Suppressor macrophage (primary cell): ENCODE measurements at regions not wholly inside any gene's neighbourhood (a gene's known extent, or its start where the extent isn't known, plus 50 kb on each side); places are given as distances from the start of the nearest gene placed in this dataset.

ENCODE experiments used
- DNase-seq, 4 experiments: peaks; one replicate each; pipeline ENCODE4 v3.0.0-alpha.2; 2020 to 2022

DNA sequence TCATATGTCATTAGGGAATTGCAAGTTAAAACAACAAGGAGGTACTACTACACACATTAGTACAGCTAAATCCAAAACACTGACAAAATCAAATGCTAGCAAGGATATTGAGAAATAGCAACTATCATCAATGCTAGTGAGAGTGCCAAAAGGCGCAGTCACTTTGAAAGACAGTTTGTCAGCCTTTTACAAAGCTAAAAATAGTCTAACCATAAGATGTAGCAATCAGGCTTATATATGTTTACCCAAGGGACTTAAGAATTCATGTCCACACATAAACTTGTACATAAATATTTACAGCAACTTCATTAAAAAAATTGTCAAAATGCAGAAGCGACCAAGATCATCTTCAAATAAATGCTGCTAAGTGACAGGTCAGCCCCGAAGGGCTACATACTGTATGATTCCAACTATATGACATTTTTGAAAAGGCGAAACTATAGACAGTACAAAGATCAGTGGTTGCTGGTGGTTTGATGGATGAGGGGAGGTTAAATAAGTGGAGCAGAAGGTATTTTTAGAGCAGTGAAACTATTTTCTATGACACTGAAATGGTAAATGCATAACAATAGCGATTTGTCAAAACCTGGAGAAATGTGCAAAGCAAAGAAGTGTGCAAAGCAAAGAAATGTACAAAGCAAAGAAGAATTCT lies 704.8 kb downstream of the ARAP2 start:
- DNase-seq = no peak

- no peak for DNase-seq
Measured at GRCh38 chr4:35541146-35541887, 703.0 kb downstream of the ARAP2 start.

DNA sequence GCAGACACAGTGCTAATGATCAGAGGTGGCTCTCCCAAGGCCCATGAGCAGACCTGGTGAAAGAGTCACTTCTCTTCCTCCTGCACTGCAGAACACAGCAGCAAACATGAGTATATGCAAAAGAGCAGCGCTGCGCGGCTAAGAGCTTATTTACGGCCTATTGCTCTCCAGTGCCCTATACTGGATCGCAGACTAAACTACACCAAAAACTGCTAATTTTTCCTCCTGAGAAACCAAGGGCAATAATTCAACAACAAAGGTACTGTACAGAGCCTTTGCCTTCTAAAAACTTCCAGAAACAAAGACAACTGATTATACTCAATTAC lies 702.5 kb downstream of the ARAP2 start:
- no peak for DNase-seq

GRCh38 chr4:35548921-35549320 lies 695.4 kb downstream of the ARAP2 start:
- DNase-seq = no peak

DNA sequence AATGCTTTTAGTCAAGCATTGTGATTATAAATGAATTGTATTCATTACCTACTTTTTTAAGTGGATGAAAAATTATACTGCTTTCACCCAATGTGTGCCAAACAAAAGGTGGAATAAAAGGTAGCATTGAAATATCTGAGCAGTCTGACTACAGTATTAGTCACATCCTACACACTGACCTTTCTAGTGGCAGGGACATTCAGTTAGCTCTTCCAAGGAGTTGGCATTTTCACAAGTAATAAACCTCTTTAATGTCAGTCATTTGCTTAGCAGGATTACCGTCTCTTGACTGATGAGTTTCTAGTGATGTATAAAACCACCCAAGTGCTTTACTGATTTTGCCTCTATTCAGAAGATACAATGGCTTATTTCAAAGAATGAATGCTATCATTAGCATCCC lies 687.9 kb downstream of the ARAP2 start:
- no peak for DNase-seq

- no peak for DNase-seq
Measured at GRCh38 chr4:35559559-35560365, 684.6 kb downstream of the ARAP2 start.

- no peak for DNase-seq
Measured at GRCh38 chr4:35562861-35563260, 681.5 kb downstream of the ARAP2 start.

GRCh38 chr4:35565640-35566039 lies 678.7 kb downstream of the ARAP2 start:
- DNase-seq = no peak

DNA sequence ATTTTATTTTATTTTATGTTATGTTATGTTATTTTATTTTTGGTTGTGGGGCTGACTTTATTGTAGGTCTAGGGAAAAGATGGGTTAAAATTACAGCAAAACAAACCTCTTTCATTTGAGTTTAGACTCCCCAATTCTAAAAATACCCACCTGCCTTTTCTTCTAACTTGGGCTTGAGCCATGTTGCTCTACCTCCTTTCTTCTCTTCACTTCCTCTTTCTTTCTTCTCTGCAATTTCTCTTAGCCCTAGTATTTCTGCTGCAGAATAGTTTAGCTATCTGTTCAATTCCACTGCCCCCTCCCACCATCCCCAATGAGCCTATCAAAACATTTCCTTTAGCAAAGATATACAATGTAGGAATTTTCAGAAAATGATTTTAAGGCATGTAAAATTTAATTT lies 653.3 kb downstream of the ARAP2 start:
- DNase-seq = no peak

GRCh38 chr4:35604252-35604651 lies 640.1 kb downstream of the ARAP2 start:
- DNase-seq = no peak

DNA sequence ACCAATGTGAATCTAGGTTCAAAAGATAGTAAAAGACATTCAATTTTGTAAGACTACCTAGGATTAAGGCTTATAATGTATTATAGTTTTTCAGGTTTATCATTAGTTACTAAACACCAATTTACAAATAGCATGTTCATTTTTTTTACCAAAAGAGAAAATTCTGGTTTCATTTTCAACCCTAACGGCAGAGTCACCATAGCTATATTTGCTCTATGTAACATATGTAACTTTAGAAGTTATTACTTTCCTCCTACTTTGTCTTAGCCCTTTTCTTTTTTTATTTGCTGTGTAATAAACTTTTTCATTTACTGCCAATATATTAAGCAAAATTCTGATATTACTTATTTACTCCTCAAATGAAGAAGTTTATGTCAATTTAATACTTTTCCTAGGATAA lies 639.6 kb downstream of the ARAP2 start:
- DNase-seq = no peak

DNA sequence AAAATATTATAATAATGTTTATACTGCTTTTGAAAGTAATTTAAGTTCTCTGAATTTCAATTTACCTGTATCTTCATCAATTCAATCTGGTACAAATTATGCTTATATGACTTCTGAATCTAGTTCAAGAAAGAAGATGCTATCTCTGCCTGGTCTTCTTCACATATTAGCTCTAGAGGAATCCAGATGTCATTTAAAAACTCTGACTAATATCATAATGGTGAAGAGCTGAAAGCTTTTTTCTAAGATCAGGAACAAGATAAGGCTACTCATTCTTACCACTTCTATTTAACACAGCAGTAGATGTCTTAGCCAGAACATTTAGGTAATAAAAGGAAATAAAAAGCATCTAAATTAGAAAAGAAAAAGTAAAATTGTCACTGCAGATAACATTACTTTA lies 636.1 kb downstream of the ARAP2 start:
- no peak for DNase-seq

DNA sequence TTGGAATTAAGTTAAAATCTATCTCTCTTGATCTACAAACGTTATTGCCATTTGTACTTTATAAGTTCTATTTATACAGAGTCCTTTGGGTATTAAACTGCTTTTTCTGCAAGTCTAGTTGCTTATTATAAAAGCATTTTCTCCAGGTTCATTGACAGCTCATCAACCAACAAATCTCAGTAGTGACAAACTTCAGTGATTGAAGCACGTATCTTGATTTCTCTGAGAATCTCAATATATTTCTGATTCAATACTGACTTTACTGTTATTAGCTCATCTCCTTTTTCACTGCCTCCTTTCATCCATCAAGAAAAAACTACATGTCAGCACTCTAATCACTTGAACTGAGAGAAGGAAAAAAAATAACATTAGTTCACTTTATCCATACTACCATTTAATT lies 630.2 kb downstream of the ARAP2 start:
- no peak for DNase-seq

DNA sequence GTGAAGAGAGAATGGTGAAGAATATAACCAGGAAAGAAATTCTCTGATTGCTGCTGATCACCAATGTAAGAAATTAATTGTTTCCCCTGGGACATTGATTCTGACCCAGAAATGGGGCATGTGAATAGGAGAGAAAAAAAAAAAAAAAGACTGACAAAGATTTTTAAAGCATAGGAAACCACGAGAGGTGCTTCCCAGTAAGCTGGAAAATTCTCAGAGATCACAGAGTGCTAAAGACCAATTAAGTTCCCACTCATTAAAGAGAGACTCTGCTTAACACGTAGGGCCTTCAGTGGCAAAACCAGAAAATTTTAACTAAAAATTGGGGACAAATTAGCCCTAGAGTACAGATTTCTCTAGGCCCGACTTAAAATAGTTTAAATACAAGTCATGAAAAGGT lies 604.4 kb downstream of the ARAP2 start:
- no peak for DNase-seq

- peak in 2 of 4 experiments; percentile 29 to 46 for DNase-seq
Measured at GRCh38 chr4:35643661-35644060, 600.7 kb downstream of the ARAP2 start.

DNA sequence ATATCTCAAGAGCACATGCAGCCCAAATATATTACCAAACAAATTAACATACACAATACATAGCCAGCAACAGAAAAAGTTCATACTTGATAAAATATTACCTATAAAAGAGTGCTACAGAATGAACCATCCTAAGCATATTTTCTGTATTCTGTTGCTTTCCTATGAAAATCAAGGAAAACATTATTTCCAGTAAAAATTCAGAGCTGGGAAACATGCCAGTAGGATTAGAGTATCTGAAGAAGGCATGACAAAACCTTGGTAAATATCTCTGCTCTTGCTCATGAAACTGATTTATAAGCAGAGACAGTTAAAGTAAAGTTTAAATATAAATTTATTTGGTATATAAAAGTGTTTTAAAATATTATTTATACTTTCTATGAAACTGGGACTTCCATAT lies 599.7 kb downstream of the ARAP2 start:
- DNase-seq = no peak

DNA sequence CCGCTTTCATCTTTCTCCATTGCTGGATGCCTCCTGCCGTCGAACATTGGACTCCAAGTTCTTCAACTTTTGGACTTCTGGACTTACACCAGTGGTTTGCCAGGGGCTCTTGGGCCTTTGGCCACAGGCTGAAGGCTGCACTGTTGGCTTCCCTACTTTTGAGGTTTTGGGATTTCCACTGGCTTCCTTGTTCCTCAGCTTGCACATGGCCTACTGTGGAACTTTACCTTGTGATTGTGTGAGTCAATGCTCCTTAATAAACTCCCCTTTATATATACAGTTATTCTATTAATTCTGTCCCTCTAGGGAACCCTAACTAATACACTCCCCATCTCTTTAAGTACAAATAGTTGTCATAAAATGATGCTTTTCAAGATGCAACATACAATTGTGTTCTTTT lies 595.3 kb downstream of the ARAP2 start:
- DNase-seq = peak; percentile 14 to 49 (median 26)

DNA sequence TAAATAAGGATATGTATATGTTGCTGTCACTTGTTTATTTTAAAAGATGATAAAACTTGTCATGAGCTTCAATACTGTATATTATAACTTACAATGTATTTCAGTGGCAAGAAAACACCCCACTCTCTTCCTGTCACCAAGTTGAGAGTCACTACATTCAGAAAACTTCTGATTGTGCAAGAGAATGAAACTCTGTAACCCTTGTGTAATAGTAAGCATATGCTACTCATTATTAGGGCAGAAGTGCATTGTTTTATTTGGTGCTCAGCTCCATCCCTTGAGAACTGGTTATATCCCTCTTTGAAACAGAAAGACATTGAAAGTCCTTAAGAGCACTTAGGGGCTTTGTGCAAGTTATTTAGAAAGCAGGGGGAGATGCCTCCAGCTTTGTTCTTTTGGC lies 594.5 kb downstream of the ARAP2 start:
- DNase-seq = peak; percentile 43 to 88 (median 67)

GRCh38 chr4:35652197-35652596 lies 592.1 kb downstream of the ARAP2 start:
- DNase-seq = no peak

DNA sequence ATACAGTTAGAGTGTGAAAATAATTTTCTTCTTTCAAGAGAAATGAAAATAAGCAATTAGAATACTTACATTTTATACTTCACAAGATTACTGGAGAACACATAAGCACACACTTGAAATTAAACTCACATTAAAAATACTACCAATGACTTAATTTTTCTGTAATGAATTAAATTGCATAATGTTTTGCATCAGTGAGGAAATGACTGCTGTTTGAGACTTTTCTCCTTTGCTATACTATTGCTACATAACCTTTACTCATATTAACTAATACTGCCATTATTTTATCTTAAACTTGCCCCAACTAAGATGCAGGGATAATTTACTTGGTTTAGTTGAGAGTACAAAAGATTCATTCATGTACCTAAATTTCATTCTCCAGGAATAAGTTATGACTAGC lies 590.9 kb downstream of the ARAP2 start:
- peak in 2 of 4 experiments; percentile 42 to 50 for DNase-seq

DNA sequence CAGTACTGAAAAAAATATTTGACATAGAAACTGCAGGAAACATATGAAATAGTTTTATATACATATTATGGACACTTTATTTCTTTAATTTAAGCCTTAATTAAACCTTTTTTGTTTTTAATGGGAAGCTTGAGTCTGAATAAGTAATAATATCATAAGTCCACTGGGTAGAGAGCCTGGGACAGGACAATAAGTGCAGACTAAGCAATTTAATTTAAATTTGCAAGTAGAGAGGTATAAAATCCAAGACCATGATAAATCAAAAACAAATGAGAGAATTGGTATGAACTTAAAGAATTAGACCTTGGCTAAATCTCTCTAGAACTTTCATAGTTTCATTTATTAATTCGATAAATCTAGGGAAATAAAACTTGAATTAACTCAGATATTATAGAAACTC lies 571.2 kb downstream of the ARAP2 start:
- no peak for DNase-seq

DNA sequence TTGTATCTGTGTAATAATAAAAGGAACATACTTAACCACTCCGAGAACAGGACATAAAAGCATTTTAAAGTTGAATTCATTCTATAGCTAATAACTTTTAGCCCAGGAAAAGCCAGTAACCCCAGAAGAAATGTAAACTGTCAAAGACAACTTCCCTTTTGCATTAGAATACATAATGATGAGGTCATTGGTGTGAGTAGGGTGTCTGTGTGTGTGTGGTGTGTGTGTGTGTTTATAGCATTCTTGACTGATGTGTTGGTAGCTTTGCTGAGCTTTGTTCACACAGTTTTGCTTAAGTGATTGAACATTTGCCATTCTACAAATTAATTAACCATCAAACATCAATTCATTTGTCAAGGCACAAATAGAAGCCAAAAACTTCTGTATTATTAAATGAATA lies 559.6 kb downstream of the ARAP2 start:
- no peak for DNase-seq

DNA sequence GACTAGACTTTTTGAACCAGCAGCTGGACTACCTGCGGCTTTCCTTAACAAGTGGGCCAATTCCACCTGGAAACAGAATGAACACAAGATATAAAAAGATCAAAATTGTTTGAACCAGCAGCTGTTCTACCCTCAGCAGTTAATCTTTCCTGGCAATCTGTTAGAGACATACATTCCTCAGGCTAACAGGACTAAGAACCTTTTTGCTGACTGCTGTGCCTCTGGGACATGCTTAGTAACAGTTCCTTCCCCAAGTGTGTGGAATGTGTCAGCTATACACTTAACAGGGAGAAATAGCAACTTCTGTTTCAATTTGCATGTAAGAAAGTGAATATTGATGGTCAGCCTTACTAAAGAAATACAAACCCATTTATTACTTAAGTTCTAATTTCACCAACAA lies 554.4 kb downstream of the ARAP2 start:
- DNase-seq = no peak

DNA sequence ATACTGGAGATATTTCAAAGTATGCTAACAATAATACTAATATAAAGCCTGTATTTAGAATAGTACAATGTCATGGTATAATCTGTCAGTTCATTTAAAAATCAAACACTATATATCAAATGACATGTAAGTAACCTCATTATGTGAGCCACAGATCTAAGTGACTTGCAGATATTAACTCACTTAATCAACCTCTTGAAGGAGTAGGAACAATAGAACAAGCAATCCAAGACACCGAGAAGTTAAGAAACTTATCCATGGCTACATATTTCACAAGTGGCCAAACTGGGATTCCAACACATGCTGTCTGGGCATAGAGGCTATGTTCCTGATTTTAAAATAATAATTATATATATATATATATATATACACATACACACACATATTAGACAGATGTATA lies 554.0 kb downstream of the ARAP2 start:
- DNase-seq = no peak
